GM12873 (cell line): ENCODE measurements at regions not wholly inside any gene's neighbourhood (a gene's known extent, or its start where the extent isn't known, plus 50 kb on each side); places are given as distances from the start of the nearest gene placed in this dataset.

Experiments used
- CTCF ChIP-seq: IDR thresholded peaks from 2 replicates; pipeline ENCODE4 v1.5.1; 2012; ENCODE audit warnings: low read depth, mild to moderate bottlenecking, moderate library complexity, low read length, control low read depth; ENCODE audit not compliant: insufficient read depth; ENCODE audit errors: missing control alignments

GRCh38 chr12:118912697-118913270, 68.6 kb upstream of the SRRM4 start:
- TF ChIP-seq CTCF = no peak

GRCh38 chr12:118921761-118922160, 59.6 kb upstream of the SRRM4 start:
- TF ChIP-seq CTCF = no peak

- no peak for TF ChIP-seq CTCF
Observed at GRCh38 chr12:118922405-118922804, 58.9 kb upstream of the SRRM4 start.

GRCh38 chr12:118925407-118925806, 55.9 kb upstream of the SRRM4 start:
- no peak for TF ChIP-seq CTCF

GRCh38 chr12:118925826-118926225, 55.5 kb upstream of the SRRM4 start:
- no peak for TF ChIP-seq CTCF
